Activated CD4-positive, CD25-positive, alpha-beta regulatory T cell (primary cell): ENCODE measurements at regions not wholly inside any gene's neighbourhood (a gene's known extent, or its start where the extent isn't known, plus 50 kb on each side); places are given as distances from the start of the nearest gene placed in this dataset.

Source experiments
- DNase-seq, 4 experiments: peaks; one replicate each; lab custom pipeline; 2025; lab: John Stamatoyannopoulos, UW

- no peak for DNase-seq
Measured at GRCh38 chr10:128528781-128529180, 402.6 kb upstream of the MKI67 start.

GRCh38 chr10:128529225-128529624 is 403.0 kb upstream of the MKI67 start:
- no peak for DNase-seq

- no peak for DNase-seq
Measured at GRCh38 chr10:128530301-128530700, 404.1 kb upstream of the MKI67 start.

- no peak for DNase-seq
Measured at GRCh38 chr10:128530946-128531345, 404.7 kb upstream of the MKI67 start.

GRCh38 chr10:128534686-128535085 is 408.5 kb upstream of the MKI67 start:
- DNase-seq = no peak

GRCh38 chr10:128536259-128536658 is 410.0 kb upstream of the MKI67 start:
- no peak for DNase-seq

GRCh38 chr10:128537834-128538330 is 411.7 kb upstream of the MKI67 start:
- no peak for DNase-seq

- no peak for DNase-seq
Measured at GRCh38 chr10:128538671-128539070, 412.4 kb upstream of the MKI67 start.

GRCh38 chr10:128539510-128540127 is 413.4 kb upstream of the MKI67 start:
- DNase-seq = no peak

GRCh38 chr10:128540128-128540762 is 414.0 kb upstream of the MKI67 start:
- no peak for DNase-seq

- no peak for DNase-seq
Measured at GRCh38 chr10:128540781-128541761, 414.8 kb upstream of the MKI67 start.

- no peak for DNase-seq
Measured at GRCh38 chr10:128541926-128542475, 415.8 kb upstream of the MKI67 start.

- DNase-seq = no peak
Measured at GRCh38 chr10:128542659-128543058, 416.4 kb upstream of the MKI67 start.

GRCh38 chr10:128543151-128543550 is 416.9 kb upstream of the MKI67 start:
- no peak for DNase-seq

GRCh38 chr10:128545216-128545615 is 419.0 kb upstream of the MKI67 start:
- no peak for DNase-seq

- no peak for DNase-seq
Measured at GRCh38 chr10:128546651-128547165, 420.5 kb upstream of the MKI67 start.

- no peak for DNase-seq
Measured at GRCh38 chr10:128549101-128549608, 422.9 kb upstream of the MKI67 start.

- DNase-seq = no peak
Measured at GRCh38 chr10:128550045-128550444, 423.8 kb upstream of the MKI67 start.

- DNase-seq = no peak
Measured at GRCh38 chr10:128551475-128551874, 425.3 kb upstream of the MKI67 start.

- no peak for DNase-seq
Measured at GRCh38 chr10:128553755-128554154, 427.5 kb upstream of the MKI67 start.

- DNase-seq = no peak
Measured at GRCh38 chr10:128556182-128557110, 430.2 kb upstream of the MKI67 start.
